ENCODE measurements at regions not wholly inside any gene's neighbourhood (a gene's known extent, or its start where the extent isn't known, plus 50 kb on each side); places are given as distances from the start of the nearest gene placed in this dataset.

DNA sequence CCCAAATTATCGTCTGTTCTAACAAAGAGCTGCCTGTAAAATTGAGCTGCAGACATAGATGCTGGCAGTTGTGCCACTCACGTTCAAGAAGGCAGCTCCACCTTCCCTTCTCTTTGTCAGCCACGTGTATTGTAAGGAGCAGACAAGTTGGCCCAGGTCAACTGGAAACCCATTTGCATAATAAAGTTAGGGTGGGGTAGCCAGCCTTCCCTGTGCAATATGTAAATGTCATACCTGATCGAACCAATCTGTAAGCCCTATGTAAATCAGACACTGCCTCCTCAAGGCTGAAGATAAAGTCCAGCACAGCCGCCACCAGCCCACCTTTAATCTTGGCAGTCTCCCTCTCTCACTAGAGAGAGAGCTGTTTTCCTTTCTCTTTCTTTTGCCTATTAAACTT, 117.2 kb downstream of the TMEM144 start:
- POLR2A ChIA-PET: no interaction called here
- Histone ChIP-seq H3K27ac (ENCODE audit: low read depth in 1 of 2, low read length in 2 of 2) (no peak overlapping the region), H3K36me3 (ENCODE audit: insufficient read depth, low read length) (no peaks in the 10 kb centered on the region), H3K9me3 (ENCODE audit: control insufficient read depth in 1 of 2, insufficient read depth in 1 of 2, low read length in 2 of 2) (peaks cover 0 to 4% of the 10 kb centered on the region in 2 experiments), H3K4me1 (ENCODE audit: insufficient read depth, low read length) (no peaks in the 10 kb centered on the region), H3K4me3 (ENCODE audit: low read length) (no peak overlapping the region), H3K27me3 (ENCODE audit: control insufficient read depth in 1 of 2, insufficient read depth in 2 of 2, low read length in 2 of 2) (no peaks in the 10 kb centered on the region)
- Mint-ChIP-seq H3K27ac (no peak overlapping the region), H3K27me3 (no peaks in the 10 kb centered on the region), H3K36me3 (ENCODE audit: low read depth) (no peaks in the 10 kb centered on the region), H3K9me3 (no peaks in the 10 kb centered on the region), H3K4me1 (ENCODE audit: low read depth) (no peaks in the 10 kb centered on the region), H3K4me3 (no peak overlapping the region)
- ATAC-seq (ENCODE audit: poor library complexity) (no peak), DNase-seq (no peak)
- TF ChIP-seq, protein P1, sequence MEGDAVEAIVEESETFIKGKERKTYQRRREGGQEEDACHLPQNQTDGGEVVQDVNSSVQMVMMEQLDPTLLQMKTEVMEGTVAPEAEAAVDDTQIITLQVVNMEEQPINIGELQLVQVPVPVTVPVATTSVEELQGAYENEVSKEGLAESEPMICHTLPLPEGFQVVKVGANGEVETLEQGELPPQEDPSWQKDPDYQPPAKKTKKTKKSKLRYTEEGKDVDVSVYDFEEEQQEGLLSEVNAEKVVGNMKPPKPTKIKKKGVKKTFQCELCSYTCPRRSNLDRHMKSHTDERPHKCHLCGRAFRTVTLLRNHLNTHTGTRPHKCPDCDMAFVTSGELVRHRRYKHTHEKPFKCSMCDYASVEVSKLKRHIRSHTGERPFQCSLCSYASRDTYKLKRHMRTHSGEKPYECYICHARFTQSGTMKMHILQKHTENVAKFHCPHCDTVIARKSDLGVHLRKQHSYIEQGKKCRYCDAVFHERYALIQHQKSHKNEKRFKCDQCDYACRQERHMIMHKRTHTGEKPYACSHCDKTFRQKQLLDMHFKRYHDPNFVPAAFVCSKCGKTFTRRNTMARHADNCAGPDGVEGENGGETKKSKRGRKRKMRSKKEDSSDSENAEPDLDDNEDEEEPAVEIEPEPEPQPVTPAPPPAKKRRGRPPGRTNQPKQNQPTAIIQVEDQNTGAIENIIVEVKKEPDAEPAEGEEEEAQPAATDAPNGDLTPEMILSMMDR (IDR thresholded peaks at IDR 0.05): no peak
- intact Hi-C loops (cut with DNase I, micrococcal nuclease): no loop called here
- CTCF ChIA-PET: no interaction called here

DNA sequence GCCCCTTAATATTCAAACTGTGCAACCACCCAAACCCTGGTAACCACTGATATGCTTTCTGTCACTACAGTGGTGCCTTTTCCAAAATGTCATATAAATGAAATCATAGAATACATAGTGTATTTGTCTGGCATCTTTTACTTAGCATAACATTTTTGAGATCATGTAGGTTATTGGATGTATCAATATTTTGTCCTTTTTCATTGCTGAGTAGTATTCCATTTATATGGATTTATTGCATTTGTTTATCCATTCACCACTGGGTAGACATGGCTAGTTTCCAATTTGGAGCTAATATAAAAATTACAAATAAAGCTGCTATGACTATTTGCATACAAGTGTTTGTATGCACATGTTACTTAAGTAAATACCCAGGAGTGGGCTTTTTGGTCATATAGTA, 121.6 kb downstream of the TMEM144 start:
- ChIA-PET CTCF (no interaction called here), POLR2A (no interaction called here)
- intact Hi-C loops (cut with DNase I, micrococcal nuclease): no loop called here
- no peaks in the 10 kb centered on the region for H3K4me1 ChIP-seq (ENCODE audit: insufficient read depth, low read length)
- Mint-ChIP-seq H3K4me3 (no peak overlapping the region), H3K36me3 (ENCODE audit: low read depth) (no peaks in the 10 kb centered on the region), H3K27ac (no peak overlapping the region), H3K27me3 (no peaks in the 10 kb centered on the region), H3K4me1 (ENCODE audit: low read depth) (no peaks in the 10 kb centered on the region), H3K9me3 (no peaks in the 10 kb centered on the region)
- no peaks in the 10 kb centered on the region for H3K27me3 ChIP-seq (ENCODE audit: control insufficient read depth in 1 of 2, insufficient read depth in 2 of 2, low read length in 2 of 2)
- no peak for DNase-seq
- peaks cover 0 to 4% of the 10 kb centered on the region in 2 experiments for H3K9me3 ChIP-seq (ENCODE audit: control insufficient read depth in 1 of 2, insufficient read depth in 1 of 2, low read length in 2 of 2)
- ATAC-seq (ENCODE audit: poor library complexity): no peak
- H3K27ac ChIP-seq (ENCODE audit: low read depth in 1 of 2, low read length in 2 of 2): no peak overlapping the region
- no peak overlapping the region for H3K4me3 ChIP-seq (ENCODE audit: low read length)
- H3K36me3 ChIP-seq (ENCODE audit: insufficient read depth, low read length): no peaks in the 10 kb centered on the region
- TF ChIP-seq, protein P1 (IDR thresholded peaks at IDR 0.05): no peak

DNA sequence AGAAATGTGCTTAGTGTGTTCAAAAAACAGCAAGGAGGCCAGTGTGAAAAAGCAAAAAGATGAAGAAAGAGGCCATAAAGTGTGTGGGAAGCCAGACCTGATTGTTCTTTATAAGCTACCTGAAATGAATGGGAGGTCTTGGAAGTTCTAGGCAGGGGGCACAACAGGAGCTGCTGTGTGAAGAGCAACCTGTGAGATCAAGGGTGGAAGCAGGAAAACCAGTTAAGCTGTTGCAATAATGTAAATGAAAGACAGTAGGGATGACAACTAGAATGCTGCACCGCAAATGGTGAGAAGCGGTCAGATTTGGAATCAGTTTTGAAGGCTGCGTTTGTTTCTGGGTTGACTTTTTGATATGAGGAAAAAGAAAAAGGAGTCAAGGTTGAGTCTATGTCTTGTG, 123.5 kb downstream of the TMEM144 start:
- Mint-ChIP-seq H3K4me1 (ENCODE audit: low read depth) (no peaks in the 10 kb centered on the region), H3K27ac (no peak overlapping the region), H3K27me3 (no peaks in the 10 kb centered on the region), H3K36me3 (ENCODE audit: low read depth) (no peaks in the 10 kb centered on the region), H3K4me3 (no peak overlapping the region), H3K9me3 (no peaks in the 10 kb centered on the region)
- no peaks in the 10 kb centered on the region for H3K27me3 ChIP-seq (ENCODE audit: control insufficient read depth in 1 of 2, insufficient read depth in 2 of 2, low read length in 2 of 2)
- H3K4me1 ChIP-seq (ENCODE audit: insufficient read depth, low read length): no peaks in the 10 kb centered on the region
- no peak overlapping the region for H3K27ac ChIP-seq (ENCODE audit: low read depth in 1 of 2, low read length in 2 of 2)
- DNase-seq (no peak), ATAC-seq (ENCODE audit: poor library complexity) (no peak)
- intact Hi-C loops (cut with DNase I, micrococcal nuclease): no loop called here
- H3K9me3 ChIP-seq (ENCODE audit: control insufficient read depth in 1 of 2, insufficient read depth in 1 of 2, low read length in 2 of 2): peaks cover 0 to 4% of the 10 kb centered on the region in 2 experiments
- TF ChIP-seq, protein P1 (IDR thresholded peaks at IDR 0.05): no peak
- no peak overlapping the region for H3K4me3 ChIP-seq (ENCODE audit: low read length)
- POLR2A ChIA-PET: no interaction called here
- no peaks in the 10 kb centered on the region for H3K36me3 ChIP-seq (ENCODE audit: insufficient read depth, low read length)
- CTCF ChIA-PET: no interaction called here
